GM12892 (cell line): ENCODE measurements at regions not wholly inside any gene's neighbourhood (a gene's known extent, or its start where the extent isn't known, plus 50 kb on each side); places are given as distances from the start of the nearest gene placed in this dataset.

ENCODE experiments used
- POLR2A ChIP-seq: IDR thresholded peaks from 2 replicates; pipeline ENCODE4 v1.6.1; 2011; ENCODE audit warnings: low read depth, low read length, control low read depth
- POLR2AphosphoS5 ChIP-seq: IDR thresholded peaks from 2 replicates; pipeline ENCODE4 v1.6.1; 2011; ENCODE audit warnings: low read depth, low read length, control low read depth

DNA sequence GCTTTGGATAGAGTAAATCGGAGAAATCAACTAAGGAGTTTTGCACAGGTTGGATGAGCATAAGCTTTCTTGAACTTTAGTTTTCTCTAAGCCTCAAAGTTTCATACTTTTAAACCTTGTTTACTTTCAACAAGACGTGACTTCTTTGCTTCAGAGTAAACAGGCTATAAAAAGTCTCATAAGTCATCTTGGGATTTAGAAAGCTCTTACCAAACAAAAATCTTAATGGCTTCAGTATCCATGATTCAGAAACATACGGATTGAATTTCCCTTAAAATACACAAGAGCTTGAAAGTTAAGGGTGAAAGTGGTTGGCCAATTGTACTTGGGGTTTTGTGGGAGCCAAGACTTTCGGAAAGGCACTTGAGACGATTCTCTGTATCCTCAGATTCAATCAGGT lies 270.9 kb upstream of the ANKH start:
- TF ChIP-seq POLR2AphosphoS5 (no peak), POLR2A (no peak)
